C4-2B (cell line): ENCODE measurements at regions not wholly inside any gene's neighbourhood (a gene's known extent, or its start where the extent isn't known, plus 50 kb on each side); places are given as distances from the start of the nearest gene placed in this dataset.

Source experiments
- ZFX ChIP-seq: fragments of 450-650 bp; IDR thresholded peaks from 2 replicates; pipeline ENCODE4 v1.6.1; 2017
- TF ChIP-seq, protein P1 (sequence below): fragments of 450-650 bp; conservative IDR thresholded peaks from 2 replicates; pipeline ENCODE4 v1.5.1; 2017; ENCODE audit warnings: mild to moderate bottlenecking

GRCh38 chr1:192873836-192874235 is 65.0 kb downstream of the RGS2 start:
- TF ChIP-seq, protein P1, sequence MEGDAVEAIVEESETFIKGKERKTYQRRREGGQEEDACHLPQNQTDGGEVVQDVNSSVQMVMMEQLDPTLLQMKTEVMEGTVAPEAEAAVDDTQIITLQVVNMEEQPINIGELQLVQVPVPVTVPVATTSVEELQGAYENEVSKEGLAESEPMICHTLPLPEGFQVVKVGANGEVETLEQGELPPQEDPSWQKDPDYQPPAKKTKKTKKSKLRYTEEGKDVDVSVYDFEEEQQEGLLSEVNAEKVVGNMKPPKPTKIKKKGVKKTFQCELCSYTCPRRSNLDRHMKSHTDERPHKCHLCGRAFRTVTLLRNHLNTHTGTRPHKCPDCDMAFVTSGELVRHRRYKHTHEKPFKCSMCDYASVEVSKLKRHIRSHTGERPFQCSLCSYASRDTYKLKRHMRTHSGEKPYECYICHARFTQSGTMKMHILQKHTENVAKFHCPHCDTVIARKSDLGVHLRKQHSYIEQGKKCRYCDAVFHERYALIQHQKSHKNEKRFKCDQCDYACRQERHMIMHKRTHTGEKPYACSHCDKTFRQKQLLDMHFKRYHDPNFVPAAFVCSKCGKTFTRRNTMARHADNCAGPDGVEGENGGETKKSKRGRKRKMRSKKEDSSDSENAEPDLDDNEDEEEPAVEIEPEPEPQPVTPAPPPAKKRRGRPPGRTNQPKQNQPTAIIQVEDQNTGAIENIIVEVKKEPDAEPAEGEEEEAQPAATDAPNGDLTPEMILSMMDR, result no peak
- no peak for TF ChIP-seq ZFX
